ENCODE measurements at regions not wholly inside any gene's neighbourhood (a gene's known extent, or its start where the extent isn't known, plus 50 kb on each side); places are given as distances from the start of the nearest gene placed in this dataset.
"Not testable (repeated sequence)": the region's sequence is repeated elsewhere in the genome, so short reads cannot be mapped to it uniquely, and the experiment has no call there.

- in situ Hi-C loops (cut with HindIII; ENCODE audit: low pct_unique_long_range_greater_than_20kb, low sequenced_read_pairs) = no loop called here
- DNase-seq (ENCODE audit: low read depth, low spot score) = no peak
Measured at GRCh38 chr12:83660727-83661358, 974.1 kb downstream of the TMTC2 start.

DNA sequence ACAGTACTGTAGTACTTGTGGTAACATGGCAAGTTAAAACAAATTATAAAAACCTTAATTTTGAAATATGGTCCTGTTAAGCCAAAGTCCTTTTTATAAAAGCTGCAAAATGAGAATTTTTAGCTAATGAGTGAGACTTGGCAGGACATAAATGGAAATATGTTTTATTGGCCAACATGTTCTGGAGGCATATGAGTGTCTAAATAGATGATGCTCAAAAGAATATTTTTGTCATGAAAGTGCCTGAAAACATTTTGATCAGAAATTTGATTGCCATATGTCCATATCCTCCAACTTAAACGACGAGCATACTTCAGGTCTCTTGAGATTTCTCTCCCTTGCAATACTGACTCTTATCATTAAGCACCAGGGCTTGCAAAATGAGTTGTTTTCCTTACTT, 972.6 kb downstream of the TMTC2 start:
- in situ Hi-C loops (cut with HindIII; ENCODE audit: low pct_unique_long_range_greater_than_20kb, low sequenced_read_pairs) = no loop called here
- no peak for DNase-seq (ENCODE audit: low read depth, low spot score)

DNA sequence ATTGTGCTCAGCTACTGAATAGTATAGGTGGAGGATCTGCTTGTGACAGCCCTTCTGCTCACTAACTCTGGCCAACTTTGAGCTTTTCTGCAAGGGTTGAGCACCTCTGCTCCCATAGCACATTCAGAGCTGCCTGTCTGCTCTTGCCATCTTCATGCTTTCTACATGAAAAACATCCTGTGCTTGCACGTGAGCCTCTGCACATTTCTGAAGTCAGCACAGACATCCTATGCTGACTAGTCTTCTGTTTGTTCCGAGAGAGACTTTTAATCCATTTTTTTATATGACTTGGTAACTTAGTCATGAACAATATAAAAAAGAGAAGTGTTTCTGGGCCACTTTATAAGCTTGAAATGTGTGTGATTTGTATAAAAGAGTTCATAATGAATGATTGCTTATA, 969.3 kb downstream of the TMTC2 start:
- in situ Hi-C loops (cut with HindIII; ENCODE audit: low pct_unique_long_range_greater_than_20kb, low sequenced_read_pairs) = no loop called here
- no peak for DNase-seq (ENCODE audit: low read depth, low spot score)

DNA sequence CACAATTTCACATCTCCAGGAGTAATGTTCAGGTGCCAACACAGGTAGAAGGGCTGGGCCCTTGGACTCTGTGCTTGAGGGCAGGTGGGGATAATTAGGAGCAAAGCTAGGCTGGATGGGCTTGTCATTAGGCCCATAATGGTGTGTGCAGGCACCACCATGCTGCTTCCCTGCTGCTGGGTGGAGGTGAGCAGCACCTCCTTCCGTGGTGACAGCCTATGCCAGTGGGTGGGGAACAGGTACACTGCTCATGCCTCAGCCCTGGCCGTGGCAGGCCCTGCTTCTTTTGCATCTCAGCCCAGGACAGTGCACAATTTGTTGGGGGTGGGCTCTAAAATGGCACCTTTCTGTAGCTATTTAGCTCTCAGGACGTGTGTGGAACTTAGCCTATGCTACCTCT, 955.5 kb downstream of the TMTC2 start:
- no peak for DNase-seq (ENCODE audit: low read depth, low spot score)
- in situ Hi-C loops (cut with HindIII; ENCODE audit: low pct_unique_long_range_greater_than_20kb, low sequenced_read_pairs) = no loop called here

DNA sequence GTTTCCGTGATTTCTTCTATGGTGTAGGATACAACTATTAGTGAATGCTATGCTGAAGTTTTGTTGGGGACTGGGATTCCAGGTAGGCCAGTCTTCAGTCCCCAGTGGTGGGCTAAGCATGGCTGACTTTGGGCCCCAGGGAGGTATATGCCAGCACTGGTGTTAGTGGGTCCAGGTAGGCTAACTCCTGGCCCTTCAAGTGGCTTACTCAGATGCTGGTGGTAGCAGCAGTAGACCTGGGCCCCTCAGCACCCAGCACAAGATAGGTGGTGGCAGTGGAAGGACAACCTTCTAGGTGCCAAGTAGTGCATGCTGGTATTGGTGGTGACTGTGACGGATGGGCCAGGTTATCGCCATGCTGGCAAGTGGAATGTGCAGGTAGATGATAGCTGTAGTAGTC, 955.1 kb downstream of the TMTC2 start:
- in situ Hi-C loops (cut with HindIII; ENCODE audit: low pct_unique_long_range_greater_than_20kb, low sequenced_read_pairs) = no loop called here
- DNase-seq (ENCODE audit: low read depth, low spot score) = no peak

DNA sequence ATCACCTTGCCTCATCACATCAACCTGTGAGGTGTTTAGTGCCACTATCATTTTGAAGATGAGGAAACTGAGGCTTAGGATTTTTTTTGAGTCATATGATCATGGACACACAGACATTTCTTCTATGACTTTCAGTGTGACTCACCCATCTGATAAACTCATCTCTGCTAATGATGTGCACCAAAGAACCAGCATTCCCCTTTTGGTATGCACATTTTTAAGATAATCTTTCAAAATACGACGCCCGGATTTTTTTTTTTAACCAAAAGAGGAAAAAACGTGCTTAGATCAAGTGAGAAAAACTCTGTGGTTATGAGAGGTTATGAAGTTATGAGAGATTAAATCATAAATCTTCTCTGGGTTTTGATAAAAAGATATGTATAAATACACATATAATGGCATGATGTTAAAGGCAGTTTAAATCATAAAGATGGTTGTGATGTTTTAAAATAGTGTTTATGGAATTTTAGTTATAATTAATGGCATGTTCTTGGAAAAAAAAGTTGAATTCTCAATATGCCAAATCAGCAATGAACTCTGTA, 948.1 kb downstream of the TMTC2 start:
- in situ Hi-C loops (cut with HindIII; ENCODE audit: low pct_unique_long_range_greater_than_20kb, low sequenced_read_pairs) = no loop called here
- DNase-seq (ENCODE audit: low read depth, low spot score) = no peak

DNA sequence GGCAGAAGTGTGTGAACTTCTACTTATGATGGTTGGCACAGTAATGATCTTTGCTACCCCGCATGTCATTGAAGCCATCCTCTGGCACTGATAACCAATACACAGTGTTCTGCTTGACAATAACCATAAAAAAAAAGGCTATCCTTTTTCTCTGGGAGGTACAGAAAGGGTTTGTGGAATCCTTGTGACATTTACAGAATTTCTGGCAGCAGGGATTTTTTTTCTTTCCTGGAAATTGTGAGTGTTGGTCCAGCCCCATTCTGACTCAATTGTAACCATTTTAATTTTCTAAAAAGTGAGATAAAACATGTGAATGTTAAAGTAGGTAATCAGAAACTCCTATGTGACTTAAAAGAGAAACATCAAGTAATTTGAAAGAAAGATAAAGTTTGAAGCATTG, 943.8 kb downstream of the TMTC2 start:
- in situ Hi-C loops (cut with HindIII; ENCODE audit: low pct_unique_long_range_greater_than_20kb, low sequenced_read_pairs) = no loop called here
- DNase-seq (ENCODE audit: low read depth, low spot score) = no peak

DNA sequence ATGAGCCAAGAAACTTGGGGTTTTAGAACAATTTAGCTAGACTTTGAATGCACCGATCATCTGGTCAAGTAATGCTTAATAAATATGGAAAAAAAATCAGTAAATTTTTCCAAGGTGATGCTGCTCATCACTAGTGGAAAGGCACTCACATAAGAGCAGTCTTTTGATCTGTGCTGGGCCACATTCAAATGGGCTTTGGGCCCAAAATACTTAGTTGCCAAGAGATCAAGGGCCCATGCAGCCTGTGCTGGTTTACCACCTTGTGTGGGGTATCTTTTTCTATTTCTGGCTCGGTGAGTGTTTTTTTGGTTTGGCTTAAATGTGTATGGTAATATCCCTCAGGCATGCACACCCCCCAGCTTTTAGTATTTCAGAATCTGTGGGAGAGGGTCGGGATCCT, 943.2 kb downstream of the TMTC2 start:
- DNase-seq (ENCODE audit: low read depth, low spot score) = no peak
- in situ Hi-C loops (cut with HindIII; ENCODE audit: low pct_unique_long_range_greater_than_20kb, low sequenced_read_pairs) = no loop called here

DNA sequence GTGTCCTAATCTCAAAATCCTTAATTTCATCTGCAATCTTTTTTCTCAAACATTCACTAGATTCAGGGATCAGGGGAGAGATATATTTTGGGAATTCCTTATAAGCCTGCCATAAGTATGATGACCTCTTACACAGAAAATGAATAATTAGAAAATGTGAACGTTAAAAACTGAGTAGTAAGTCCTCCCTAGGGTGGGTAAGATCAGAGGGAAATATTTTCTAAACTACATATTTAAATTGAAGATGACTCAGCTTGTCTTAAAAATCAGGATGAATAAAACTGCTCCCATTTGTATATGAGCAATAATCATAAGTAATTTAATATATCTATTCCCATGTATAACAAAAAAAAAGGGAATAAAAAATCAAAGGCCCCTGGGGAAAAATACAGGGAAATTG, 935.5 kb downstream of the TMTC2 start:
- in situ Hi-C loops (cut with HindIII; ENCODE audit: low pct_unique_long_range_greater_than_20kb, low sequenced_read_pairs) = no loop called here

DNA sequence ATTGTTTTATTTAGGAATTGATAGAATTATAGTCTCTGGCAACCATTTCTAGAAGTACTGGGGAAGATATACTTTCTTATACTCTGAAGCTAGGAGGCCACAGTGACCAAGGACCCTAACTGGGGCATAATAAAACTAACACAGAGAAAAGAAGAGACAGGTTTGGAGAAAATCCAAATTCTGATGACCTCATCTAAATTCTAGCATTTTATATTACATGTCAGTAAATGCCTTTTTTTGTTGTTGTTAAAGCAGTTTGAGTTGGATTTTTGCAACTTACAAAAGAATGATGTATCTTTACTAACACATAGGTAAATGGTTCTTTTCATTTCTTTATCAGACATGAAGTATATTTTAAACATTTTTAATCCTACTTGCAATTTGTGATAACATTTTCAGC, 933.3 kb downstream of the TMTC2 start:
- DNase-seq (ENCODE audit: low read depth, low spot score) = no peak
- in situ Hi-C loops (cut with HindIII; ENCODE audit: low pct_unique_long_range_greater_than_20kb, low sequenced_read_pairs) = no loop called here

More for the DNA sequence above, 935.5 kb downstream of the TMTC2 start:
- DNase-seq (ENCODE audit: low read depth, low spot score) = no peak

DNA sequence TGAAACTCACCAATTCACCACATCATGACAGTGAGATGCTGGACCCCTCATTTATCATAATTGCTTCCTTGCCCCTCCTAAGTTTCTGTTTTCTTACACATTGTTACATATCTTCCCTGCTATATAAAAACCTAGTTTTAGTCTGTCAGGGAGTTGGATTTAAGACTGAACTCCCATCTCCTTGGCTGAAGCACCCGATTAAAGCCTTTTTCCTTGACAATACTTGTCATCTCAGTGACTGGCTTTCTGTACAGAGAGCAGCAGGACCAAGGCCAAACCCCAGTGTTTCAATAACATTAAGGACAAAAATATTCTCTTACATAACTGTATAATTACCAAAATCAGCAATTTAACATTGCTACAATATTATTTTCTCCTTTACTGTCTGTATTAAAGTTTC, 928.4 kb downstream of the TMTC2 start:
- no peak for DNase-seq (ENCODE audit: low read depth, low spot score)
- in situ Hi-C loops (cut with HindIII; ENCODE audit: low pct_unique_long_range_greater_than_20kb, low sequenced_read_pairs) = no loop called here

- DNase-seq (ENCODE audit: low read depth, low spot score) = no peak
- in situ Hi-C loops (cut with HindIII; ENCODE audit: low pct_unique_long_range_greater_than_20kb, low sequenced_read_pairs) = no loop called here
Measured at GRCh38 chr12:83613586-83614110, 926.9 kb downstream of the TMTC2 start.

GRCh38 chr12:83603106-83603505, 916.4 kb downstream of the TMTC2 start:
- no peak for DNase-seq (ENCODE audit: low read depth, low spot score)
- in situ Hi-C loops (cut with HindIII; ENCODE audit: low pct_unique_long_range_greater_than_20kb, low sequenced_read_pairs) = no loop called here

DNA sequence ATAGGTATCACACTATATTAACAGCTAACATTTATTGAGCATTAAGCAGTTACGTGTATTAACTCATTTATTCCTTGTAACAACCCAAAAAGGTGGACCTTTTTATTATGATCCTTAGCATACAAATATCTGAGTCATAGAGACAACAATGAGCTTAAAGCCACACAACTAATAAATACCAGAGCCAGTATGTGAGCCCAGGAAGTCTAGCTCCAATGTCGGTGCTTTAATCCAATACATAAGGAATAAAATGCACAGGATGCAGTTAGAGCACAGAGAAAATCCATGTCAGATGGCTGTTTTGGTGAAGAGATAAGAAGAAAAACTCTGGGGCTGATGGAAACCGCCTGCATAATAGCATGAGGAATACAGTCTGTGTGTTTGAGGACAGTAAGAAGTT, 888.6 kb downstream of the TMTC2 start:
- DNase-seq (ENCODE audit: low read depth, low spot score) = no peak
- in situ Hi-C loops (cut with HindIII; ENCODE audit: low pct_unique_long_range_greater_than_20kb, low sequenced_read_pairs) = no loop called here

DNA sequence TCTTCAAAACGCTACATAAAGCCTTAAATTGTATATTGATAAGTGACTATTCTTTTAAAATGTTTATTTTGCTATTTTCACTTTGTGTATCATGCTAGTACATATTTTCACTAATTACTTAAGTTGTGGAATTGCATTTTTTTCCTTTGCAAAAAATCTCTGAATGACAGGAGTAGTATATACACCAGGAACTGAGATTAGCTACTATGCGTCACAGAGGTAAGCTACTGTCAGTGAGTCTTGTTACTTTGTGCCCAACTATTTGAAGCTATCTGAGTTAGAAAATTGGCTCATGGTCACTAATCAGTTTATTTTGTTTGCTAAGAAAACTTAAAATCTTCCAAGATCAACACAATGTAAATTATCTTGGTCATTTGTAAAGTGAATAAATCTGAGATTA, 887.4 kb downstream of the TMTC2 start:
- in situ Hi-C loops (cut with HindIII; ENCODE audit: low pct_unique_long_range_greater_than_20kb, low sequenced_read_pairs) = no loop called here
- no peak for DNase-seq (ENCODE audit: low read depth, low spot score)

DNA sequence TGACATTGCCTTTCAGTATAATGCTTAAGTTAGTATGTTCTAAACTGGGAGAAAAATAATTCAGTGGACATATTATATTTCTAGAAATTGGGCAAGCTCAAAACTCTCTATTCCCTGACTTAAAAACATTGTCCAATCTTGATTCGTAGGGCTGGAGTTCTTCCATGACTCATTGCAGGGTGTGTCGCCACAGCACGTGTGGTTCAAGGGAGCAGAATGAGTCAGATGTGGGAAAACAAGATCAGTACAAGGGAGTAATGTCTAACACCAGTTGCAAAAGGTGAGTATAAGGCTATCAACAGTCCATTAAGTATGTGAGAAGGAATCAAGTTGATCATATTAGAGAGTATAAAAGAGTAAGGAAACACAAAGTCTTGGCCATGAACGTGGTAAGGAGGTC, 887.0 kb downstream of the TMTC2 start:
- no peak for DNase-seq (ENCODE audit: low read depth, low spot score)
- in situ Hi-C loops (cut with HindIII; ENCODE audit: low pct_unique_long_range_greater_than_20kb, low sequenced_read_pairs) = no loop called here

DNA sequence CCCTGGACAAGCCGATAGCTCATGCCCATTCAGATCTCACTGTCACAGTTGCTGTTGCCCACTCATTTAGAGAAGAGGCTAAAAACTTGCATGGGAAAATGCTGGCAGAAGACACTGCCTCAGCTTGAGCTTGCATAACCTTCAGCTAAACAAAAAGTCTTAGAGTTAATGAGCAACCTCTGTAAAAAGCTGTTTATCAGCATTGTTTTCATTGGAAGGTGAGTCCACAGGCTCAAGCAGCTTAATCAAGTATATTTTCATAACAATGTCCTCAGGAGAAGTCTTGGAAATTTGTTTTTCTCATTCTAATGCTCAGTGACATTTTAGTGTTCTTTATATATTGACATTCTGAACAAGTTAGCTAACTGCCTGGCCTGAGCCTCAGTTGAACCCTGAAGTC, 872.9 kb downstream of the TMTC2 start:
- in situ Hi-C loops (cut with HindIII; ENCODE audit: low pct_unique_long_range_greater_than_20kb, low sequenced_read_pairs) = no loop called here
- DNase-seq (ENCODE audit: low read depth, low spot score) = no peak

DNA sequence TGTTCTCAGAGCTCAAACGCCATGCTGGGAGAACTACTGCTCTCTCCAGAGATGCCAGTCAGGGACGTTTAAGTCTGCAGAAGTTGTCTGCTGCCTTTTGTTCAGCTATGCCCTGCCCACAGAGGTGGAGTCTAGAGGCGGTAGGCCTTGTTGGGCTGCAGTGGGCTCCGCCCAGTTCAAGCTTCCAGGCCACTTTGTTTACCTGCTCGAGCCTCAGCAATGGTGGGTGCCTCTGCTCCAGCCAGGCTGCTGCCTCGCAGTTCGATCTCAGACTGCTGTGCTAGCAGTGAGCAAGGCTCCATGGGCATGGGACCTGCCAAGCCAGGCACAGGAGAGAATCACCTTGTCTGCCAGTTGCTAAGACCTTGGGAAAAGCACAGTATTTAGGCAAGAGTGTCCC, 869.3 kb downstream of the TMTC2 start:
- in situ Hi-C loops (cut with HindIII; ENCODE audit: low pct_unique_long_range_greater_than_20kb, low sequenced_read_pairs) = not testable (repeated sequence)

GRCh38 chr12:83541446-83541845, 854.7 kb downstream of the TMTC2 start:
- in situ Hi-C loops (cut with HindIII; ENCODE audit: low pct_unique_long_range_greater_than_20kb, low sequenced_read_pairs) = no loop called here
- no peak for DNase-seq (ENCODE audit: low read depth, low spot score)

More for the DNA sequence above, 869.3 kb downstream of the TMTC2 start:
- DNase-seq (ENCODE audit: low read depth, low spot score) = not testable (repeated sequence)

All from SK-MEL-5 (cell line).